ENCODE measurements at regions not wholly inside any gene's neighbourhood (a gene's known extent, or its start where the extent isn't known, plus 50 kb on each side); places are given as distances from the start of the nearest gene placed in this dataset.
"Not testable (repeated sequence)": the region's sequence is repeated elsewhere in the genome, so short reads cannot be mapped to it uniquely, and the experiment has no call there.

DNA sequence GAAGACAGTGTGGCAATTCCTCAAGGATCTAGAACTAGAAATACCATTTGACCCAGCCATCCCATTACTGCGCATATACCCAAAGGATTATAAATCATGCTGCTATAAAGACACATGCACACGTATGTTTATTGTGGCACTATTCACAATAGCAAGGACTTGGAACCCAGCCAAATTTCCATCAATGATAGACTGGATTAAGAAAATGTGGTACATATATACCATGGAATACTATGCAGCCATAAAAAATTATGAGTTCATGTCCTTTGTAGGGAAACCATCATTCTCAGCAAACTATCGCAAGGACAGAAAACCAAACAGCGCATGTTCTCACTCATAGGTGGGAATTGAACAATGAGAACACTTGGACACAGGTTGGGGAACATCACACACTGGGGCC, 729.6 kb upstream of the ARPP21 start:
- not testable (repeated sequence) for FAIRE-seq

DNA sequence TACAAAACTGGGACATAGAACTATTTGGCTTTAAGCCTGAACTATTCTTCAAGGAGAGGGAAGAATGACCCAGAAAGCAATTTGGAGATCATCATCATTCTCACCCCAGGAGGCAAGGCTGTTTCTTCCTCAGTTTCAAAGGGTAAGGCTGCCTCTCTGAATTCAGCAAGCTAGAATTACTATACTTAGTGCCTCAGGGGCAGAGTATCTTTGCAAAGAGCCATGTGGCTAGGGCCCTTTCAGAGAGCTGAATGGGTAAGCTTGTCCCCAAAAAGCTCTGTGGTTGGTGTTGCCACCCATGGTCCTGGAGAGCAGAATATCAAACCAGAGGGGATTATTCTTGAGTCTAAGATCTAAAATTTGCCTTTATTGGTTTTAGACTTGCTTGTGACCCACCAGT, 720.3 kb upstream of the ARPP21 start:
- FAIRE-seq: no peak

DNA sequence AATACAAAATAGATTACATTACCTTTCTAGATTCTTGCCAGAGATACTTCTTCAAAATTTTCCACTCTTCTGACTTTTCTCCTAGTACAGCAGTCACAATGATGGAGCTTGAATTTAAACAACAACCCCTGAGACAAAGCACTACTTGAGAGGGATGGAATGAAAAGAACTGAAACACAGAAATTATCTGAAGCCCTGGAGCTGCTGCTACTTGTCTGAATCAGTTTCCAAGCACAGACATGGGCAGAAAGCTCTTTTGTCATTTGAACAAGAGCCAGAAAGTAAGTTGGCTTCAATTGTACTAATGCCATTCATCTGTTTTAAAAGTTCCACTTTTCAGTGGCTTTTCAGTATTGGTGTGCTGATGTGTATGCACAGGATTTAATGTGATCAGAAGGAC, 718.5 kb upstream of the ARPP21 start:
- no peak for FAIRE-seq

DNA sequence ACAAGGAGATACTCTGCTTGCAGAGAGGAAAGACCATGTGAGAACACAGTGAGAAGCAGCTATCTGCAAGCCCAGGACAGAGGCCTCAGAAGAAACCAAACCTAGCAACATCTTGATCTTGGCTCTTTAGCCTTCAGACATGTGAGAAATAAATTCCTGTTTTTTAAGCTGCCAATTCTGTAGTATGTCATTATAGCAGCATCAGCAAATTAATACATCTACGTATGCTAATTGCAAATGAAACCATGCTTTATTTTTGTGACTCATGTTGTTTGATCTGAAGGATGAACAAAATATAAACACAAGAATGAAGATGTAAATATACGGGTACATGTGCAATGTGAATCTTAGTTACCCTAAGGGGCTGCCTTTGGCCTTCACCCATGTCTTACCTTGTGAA, 714.4 kb upstream of the ARPP21 start:
- FAIRE-seq: no peak

DNA sequence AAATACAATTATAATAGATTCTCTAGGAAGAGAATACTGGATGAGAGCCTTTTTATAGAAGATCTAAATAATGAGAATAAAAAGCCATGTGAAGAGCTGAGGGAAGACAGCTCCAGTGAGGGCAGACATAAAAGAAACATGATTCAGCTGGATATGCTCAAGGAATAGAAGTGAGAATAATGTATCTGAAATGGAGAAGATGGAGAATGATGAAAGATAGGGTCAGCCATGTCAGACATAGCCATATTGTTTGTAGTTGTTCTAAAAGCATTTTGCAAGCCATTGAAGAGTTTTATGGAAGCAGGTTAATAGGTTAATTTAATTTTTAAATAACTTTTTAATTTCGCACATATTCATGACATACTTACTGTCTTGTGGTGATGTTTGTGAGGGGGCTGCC, 713.5 kb upstream of the ARPP21 start:
- no peak for FAIRE-seq

DNA sequence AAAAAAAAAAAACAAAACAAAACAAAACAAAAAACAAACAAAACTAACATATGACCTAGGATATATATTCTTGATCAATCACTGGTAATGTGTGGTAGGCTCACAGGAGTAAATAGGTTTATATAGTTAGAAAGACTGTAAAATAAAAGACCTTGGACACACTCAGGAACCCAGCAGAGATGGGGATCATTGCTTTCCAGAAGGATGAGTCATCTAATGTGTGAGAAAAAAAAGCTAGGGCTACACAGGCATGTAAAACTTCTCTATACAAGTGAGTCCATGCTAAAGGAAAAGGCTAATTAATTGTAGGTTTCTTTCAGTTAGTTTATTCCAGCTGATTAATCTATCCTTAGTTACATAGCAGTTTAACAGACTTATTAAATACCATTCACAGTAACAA, 710.3 kb upstream of the ARPP21 start:
- FAIRE-seq: no peak

DNA sequence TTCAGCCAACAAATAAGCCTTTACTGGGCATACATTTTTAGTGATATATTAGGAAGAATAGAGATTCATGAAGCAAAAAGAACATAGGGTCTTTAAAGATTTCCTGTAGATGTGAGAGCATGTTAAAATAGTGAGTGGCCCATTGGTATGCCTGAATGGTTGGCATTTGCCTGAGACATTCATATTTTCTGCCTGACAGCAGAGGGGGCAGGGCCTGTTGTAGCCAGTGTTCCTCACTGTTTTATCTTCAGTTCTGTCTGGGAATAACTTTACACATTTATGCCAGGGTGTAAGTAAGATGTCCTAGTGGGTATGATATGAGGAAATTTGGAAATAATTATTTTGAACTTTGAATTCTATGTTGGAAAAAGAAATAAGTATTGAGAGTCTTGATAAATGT, 704.7 kb upstream of the ARPP21 start:
- FAIRE-seq: no peak

DNA sequence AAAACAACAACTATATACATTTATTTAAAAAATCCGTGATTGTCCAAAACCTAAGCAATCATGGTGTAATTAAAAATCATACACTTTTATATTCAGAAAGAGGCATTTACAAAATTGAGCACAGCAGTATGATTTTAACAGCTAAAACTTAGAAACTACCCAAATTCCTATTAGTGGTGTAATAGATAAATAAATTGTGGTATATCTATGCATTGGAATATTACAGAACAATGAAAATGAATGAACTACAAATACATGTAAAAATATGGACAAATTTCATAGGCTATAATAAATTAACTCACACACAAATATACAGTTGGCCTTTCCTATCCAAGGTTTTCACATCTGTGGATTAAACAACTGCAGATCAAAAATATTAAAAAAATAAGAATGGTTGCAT, 700.5 kb upstream of the ARPP21 start:
- FAIRE-seq: no peak

DNA sequence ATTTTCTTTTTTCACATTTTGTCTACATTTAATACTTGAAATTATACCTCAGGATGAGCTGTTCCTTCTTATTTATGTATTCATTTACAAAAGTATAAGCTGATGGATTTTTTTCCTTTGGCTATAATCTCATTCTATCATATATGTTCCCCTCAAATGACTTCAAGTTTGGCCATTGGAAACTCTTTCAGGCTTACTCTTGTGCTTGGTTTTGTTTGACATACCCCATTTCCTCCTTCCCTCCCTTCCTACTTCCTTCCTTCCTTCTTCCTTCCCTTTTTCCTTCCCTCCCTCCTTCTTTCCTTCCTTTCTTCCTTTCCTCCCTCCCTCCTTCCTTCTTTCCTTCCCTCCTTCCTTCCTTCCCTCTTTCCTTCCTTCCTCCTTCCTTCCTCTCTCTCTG, 697.1 kb upstream of the ARPP21 start:
- FAIRE-seq: no peak

DNA sequence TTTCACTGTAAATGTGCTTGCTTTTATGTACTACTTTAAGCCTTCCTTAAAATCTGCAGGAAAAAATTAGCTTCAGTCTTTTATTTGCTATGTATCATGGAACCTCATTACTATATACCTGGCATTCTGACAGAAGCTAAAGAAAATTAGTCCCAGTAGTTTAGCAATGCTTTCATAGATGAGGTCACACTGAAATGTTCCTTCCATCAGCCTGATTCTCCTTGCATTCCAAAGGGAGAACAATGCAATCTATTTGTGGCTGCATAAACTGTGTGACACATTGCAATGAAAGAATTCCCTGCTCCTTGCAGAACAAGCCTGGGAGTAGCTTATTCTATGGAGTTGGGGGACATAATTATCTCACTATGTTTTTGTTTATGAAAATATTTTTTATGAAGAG, 691.5 kb upstream of the ARPP21 start:
- no peak for FAIRE-seq

DNA sequence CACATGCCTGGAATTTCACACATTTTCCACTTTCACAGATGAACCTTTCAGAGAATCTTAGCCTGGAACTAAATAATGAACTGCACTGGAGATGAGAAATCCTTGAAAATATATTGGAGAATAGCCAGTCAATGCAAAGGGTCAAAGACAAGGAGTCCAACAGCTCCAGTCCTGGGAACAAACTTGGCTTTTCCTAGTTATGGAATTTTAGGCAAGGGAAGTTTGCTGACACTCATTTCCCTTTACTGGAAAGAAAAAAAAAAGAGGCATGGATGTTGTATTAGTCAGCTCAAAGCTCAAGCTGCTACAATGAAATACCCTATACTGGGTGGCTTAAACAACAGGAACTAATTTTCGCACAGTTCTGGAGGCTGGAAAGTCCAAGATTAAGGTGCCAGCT, 690.8 kb upstream of the ARPP21 start:
- no peak for FAIRE-seq

DNA sequence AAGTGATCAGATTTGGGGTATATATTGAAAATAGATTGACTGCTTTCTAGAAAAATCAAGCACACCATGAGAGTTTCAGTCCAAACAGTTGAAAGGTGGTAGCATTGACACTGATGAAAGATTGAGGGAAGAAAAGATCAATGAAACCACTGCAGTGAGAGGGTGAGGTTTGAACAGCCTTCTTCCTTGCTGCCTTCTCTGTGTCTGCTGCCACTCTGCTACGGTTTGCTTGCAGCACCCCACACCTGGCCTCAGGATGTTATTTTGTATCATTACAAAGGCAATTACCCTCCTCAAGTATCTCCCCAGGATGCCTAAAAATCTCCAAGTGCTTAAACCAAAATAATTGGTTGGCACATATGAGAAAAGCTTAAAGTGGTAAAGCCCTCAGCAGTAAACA, 683.6 kb upstream of the ARPP21 start:
- FAIRE-seq: no peak

DNA sequence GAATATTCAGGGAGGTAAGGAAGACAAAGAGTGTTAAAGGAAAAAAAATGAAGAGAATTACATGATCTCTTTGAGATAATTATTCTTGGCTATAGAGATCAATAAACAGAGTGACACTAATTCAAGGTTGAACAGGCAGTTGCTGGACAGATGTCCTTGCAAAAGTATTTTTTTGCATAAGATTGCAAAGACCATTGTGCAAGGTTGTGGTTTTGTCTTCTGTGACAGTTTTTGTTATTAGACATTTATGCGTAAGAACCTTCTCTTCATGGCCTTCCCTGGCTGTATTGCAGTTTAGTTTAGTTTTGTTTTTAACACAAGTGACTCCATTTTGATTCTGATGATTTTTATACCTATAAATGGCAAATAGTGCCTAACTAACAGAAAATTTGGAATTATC, 682.8 kb upstream of the ARPP21 start:
- FAIRE-seq: no peak

DNA sequence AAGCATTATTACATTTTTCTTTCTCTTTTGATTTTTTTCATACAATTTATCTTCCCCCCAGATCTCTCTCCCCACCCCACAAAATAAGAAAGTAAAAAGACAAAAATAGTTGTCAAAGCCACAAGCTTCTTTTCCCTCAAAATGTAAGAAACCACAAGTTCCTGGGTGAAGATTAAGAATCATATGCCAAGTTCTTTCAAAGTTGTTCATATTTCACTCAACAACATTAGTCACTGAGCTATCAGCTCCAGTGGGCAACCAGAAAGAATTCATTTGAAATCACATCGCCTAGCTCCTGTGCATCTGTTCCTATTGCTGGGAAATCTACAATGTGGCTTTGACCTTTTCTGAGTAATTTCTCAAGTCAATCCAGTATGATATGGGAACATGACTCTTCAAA, 681.6 kb upstream of the ARPP21 start:
- FAIRE-seq: no peak

DNA sequence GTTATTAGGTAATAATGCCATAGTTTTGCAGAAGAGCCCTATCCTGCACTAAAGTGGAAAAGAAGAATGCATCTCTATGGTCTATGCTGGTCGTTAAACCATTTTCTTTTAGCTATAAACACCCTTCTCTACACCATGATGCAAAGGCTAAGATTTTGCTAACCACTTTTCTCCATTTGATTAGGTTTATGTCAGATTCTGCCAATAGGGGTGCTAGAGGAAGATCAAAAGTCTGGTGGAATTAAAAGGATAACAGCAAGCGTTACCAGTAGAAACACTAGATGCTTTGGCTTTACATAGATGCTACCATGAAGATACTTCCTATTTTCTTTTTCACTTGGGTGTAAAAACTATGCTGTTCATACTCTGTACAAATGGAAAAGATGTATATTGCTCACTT, 669.8 kb upstream of the ARPP21 start:
- FAIRE-seq: no peak

DNA sequence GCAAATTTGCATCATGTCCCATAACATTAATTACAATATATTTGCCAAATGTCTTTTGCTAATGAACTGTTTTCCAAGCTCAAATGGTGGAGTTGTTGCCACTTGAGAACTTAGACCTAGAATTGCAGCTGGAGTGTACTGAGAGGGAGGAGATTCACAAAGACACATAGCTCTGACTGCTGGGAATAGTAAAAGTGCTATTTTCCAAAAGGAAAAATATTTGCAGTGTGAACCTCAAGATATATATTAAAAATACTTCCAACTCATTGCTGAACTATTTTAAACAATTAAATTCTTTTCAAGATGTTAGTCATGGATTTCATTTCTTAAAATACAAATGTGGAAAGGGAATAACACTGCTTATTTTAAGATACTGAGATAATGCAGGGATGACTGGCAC, 666.8 kb upstream of the ARPP21 start:
- no peak for FAIRE-seq

DNA sequence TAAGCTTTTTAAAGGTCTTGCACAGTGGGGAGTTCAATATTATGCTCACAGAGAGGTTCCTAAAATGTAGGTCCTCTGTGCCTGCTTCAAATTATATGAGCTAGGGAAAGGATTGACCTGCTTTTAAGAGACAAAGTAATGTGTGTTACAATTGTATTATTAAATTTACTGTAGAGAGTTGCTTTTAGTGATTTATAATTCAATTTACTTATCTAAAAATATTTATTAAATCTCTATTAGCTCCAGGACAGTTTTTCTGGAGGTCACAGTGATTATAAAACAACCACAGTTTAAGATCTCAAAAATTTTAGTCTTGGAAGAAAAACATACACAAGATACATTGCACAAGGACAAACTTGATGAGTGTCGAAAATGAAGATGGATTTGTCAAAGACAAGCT, 665.7 kb upstream of the ARPP21 start:
- FAIRE-seq: no peak

DNA sequence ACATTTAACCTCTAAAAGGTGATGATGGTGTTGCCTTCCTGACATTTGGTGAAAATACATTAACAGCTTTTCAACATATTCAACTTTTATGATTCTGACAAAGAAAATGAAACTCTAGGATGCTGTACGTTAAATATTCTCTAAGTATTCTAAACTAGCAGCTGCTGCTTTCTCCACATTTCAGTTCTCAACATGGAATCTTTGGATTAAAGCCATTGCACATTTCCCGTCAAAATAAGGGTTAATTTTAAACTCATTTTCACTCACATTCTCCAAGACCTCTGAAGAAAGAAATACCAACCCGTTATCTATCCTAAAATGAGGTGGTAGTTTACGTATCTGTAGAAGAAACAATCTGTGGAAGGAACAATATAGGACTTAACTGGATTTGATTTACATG, 655.7 kb upstream of the ARPP21 start:
- FAIRE-seq: no peak

DNA sequence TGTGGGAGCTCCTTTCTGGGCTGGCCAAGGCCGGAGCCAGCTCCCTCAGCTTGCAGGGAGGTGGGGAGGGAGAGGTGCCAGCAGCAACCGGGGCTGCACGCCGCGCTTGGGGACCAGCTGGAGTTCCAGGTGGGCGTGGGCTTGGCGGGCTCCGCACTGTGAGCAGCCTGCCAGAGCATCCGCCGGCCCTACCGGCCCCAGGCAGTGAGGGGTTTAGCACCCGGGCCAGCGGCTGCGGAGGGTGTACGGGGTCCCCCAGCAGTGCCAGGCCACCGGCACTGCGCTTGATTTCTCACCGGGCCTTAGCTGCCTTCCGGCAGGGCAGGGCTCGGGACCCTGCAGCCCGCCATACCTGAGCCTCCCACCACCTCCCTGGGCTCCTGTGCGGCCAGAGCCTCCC, 651.0 kb upstream of the ARPP21 start:
- no peak for FAIRE-seq

DNA sequence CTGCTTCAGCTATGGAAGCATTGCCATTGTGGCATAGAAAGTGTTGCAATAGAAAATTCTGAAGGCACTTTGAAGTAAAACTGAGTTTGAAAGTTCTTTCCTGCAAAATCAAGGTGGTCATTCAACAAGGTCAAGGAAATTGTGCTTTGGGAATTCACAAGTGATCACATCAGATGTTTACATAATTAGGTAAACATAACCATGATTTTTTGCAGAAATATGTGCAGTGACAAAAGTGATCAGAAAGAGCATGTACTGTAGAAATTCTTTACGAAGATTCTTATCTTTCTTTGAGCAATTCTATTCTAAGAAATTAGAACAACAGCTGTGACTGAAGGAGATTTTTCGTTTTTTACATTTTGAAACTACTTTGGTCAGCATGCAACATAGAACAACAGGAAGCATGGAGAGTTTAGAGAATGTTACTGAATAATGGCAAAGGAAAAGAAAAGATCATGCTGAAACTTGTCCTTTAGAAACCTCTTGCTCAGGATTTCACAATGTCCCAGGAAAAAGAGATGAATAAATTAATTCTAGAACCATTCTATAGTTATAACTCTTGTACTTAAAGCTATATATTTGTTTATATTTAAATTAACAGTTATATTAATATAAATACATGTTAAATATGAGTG, 643.4 kb upstream of the ARPP21 start:
- no peak for FAIRE-seq

DNA sequence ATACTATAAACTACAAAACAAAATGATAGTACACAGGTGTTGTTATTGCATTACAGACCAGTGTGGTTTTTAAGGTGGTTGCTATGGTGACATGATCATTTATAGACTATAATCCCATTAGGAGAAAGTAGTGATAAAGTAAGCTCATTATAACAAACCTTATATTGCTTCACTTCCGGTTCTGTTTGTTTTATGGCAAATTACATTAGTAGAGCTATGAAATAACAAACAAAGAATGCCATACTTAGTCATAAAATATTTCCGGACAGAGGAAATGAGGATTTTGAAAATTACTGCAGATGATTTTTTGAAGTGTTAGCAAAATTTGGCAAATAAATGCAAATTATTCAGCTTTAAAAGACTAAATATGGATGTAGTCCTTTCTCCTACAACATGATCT, 640.4 kb upstream of the ARPP21 start:
- no peak for FAIRE-seq

DNA sequence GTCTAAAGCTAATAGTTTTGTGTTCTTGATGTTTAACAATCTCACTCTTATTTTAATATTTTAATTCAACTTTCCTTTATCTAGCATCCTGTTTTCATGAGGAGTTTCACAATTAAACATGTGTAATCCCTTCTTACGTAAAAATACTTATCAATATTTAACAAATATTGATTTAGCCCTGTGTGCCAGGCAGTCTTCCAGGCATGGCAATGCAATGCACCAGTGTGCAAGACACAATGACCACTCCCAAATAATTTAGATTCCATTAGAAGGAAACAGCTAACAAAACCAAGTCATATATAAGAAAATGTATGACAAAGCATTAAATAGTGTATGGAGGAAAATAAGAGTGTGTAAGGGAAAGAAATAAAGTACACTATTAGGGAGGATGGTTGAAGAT, 627.1 kb upstream of the ARPP21 start:
- FAIRE-seq: no peak

DNA sequence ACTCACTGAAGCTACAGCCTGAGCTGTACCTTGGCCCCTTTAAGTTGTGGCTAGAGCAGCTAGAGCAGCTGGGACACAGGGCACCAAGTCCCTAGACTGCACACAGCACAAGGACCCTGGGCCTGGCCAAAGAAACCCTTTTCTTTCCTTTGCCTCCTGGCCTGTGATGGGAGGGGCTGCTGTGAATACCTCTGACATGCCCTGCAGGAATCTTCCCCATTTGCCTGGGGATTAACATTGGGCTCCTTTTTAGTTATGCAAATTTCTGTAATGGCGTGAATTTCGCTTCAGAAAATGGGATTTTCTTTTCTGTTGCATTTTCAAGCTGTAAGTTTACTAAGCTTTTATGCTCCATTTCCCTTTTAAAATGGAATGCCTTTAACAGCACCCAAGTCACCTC, 611.2 kb upstream of the ARPP21 start:
- FAIRE-seq: no peak

DNA sequence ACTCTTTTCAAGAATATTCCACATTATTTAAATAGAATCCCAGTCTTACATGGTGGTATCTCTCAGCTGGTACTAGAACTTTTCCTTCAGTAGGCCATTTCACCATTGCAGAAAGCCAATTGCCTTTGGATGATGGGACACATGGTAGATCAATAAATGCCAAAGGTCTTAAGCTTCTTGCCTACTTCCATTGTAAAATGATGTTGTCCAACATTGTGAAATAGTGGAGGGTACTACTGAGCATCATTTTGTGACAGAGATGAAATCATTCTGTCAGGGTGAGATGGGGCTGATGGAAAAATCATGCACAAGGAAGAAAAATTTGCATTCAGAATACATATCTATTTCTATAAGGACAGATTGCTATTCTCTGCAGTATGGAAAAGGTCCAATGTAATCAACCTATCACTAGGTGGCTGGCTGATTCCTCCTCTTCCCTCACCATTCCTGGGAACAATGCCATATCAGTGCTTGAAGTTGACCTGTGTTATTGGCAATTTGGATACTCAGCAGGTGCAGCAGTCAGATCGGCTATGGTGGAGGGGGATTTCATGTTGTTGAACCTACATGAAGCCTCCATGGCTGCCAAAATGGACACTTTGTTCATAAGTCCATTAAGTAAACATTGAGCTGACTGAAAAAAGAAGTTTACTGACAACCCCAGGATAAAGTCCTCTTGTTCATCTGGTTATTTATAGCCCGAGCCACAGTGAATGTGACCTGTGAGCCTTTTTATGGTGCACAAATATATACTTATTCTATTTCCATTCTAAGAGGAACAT, 596.9 kb upstream of the ARPP21 start:
- no peak for FAIRE-seq

DNA sequence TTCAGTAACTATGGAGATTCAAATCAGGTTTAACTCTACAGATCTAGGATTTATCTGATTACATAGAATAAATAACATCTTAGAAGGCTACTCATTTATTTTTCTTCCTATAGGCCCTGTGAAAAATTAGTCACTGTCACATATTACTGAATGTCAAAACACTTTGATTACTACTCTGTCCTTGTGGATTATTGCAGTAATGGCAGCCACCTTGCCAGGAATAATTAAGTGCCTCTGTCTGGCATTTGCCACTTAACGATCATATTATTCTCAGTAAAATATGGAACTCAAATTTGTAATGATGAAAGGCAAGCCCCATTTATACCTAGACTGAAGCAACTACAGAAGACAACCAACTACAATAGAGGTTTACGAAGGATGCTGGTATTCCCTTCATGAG, 596.3 kb upstream of the ARPP21 start:
- no peak for FAIRE-seq

All from G401.6 (cell line).